GM19238 (cell line): ENCODE measurements at regions not wholly inside any gene's neighbourhood (a gene's known extent, or its start where the extent isn't known, plus 50 kb on each side); places are given as distances from the start of the nearest gene placed in this dataset.
"Not testable (repeated sequence)": the region's sequence is repeated elsewhere in the genome, so short reads cannot be mapped to it uniquely, and the experiment has no call there.

Experiments used
- DNase-seq: peaks from one replicate; pipeline ENCODE4 v3.0.0; 2011; ENCODE audit warnings: low spot score; ENCODE audit not compliant: insufficient read length

GRCh38 chr11:13168271-13168670 lies 109.3 kb upstream of the BMAL1 start:
- no peak for DNase-seq

GRCh38 chr11:13169709-13170108 lies 107.9 kb upstream of the BMAL1 start:
- DNase-seq = no peak

GRCh38 chr11:13174090-13174489 lies 103.5 kb upstream of the BMAL1 start:
- DNase-seq = no peak

GRCh38 chr11:13183094-13183825 lies 94.3 kb upstream of the BMAL1 start:
- no peak for DNase-seq

- no peak for DNase-seq
These were observed 93.8 kb upstream of the BMAL1 start for GRCh38 chr11:13183826-13184196.

- no peak for DNase-seq
These were observed 93.2 kb upstream of the BMAL1 start for GRCh38 chr11:13184295-13184794.

- no peak for DNase-seq
These were observed 89.4 kb upstream of the BMAL1 start for GRCh38 chr11:13188179-13188578.

- no peak for DNase-seq
These were observed 87.8 kb upstream of the BMAL1 start for GRCh38 chr11:13189561-13190426.

- no peak for DNase-seq
These were observed 84.0 kb upstream of the BMAL1 start for GRCh38 chr11:13193613-13194012.

GRCh38 chr11:13197374-13197773 lies 80.2 kb upstream of the BMAL1 start:
- not testable (repeated sequence) for DNase-seq

GRCh38 chr11:13205486-13205885 lies 72.1 kb upstream of the BMAL1 start:
- no peak for DNase-seq

- DNase-seq = no peak
These were observed 71.4 kb upstream of the BMAL1 start for GRCh38 chr11:13206086-13206640.

GRCh38 chr11:13207270-13207664 lies 70.3 kb upstream of the BMAL1 start:
- DNase-seq = no peak

- DNase-seq = no peak
These were observed 69.7 kb upstream of the BMAL1 start for GRCh38 chr11:13207665-13208594.

- DNase-seq = no peak
These were observed 68.7 kb upstream of the BMAL1 start for GRCh38 chr11:13208921-13209320.

- DNase-seq = no peak
These were observed 68.2 kb upstream of the BMAL1 start for GRCh38 chr11:13209379-13209778.

- DNase-seq = no peak
These were observed 67.2 kb upstream of the BMAL1 start for GRCh38 chr11:13210424-13210823.

- no peak for DNase-seq
These were observed 63.3 kb upstream of the BMAL1 start for GRCh38 chr11:13214276-13214675.

GRCh38 chr11:13215149-13215548 lies 62.4 kb upstream of the BMAL1 start:
- no peak for DNase-seq

- no peak for DNase-seq
These were observed 61.4 kb upstream of the BMAL1 start for GRCh38 chr11:13216019-13216710.

- no peak for DNase-seq
These were observed 60.9 kb upstream of the BMAL1 start for GRCh38 chr11:13216711-13217075.
